ENCODE measurements at regions not wholly inside any gene's neighbourhood (a gene's known extent, or its start where the extent isn't known, plus 50 kb on each side); places are given as distances from the start of the nearest gene placed in this dataset.
"Not testable (repeated sequence)": the region's sequence is repeated elsewhere in the genome, so short reads cannot be mapped to it uniquely, and the experiment has no call there.

DNA sequence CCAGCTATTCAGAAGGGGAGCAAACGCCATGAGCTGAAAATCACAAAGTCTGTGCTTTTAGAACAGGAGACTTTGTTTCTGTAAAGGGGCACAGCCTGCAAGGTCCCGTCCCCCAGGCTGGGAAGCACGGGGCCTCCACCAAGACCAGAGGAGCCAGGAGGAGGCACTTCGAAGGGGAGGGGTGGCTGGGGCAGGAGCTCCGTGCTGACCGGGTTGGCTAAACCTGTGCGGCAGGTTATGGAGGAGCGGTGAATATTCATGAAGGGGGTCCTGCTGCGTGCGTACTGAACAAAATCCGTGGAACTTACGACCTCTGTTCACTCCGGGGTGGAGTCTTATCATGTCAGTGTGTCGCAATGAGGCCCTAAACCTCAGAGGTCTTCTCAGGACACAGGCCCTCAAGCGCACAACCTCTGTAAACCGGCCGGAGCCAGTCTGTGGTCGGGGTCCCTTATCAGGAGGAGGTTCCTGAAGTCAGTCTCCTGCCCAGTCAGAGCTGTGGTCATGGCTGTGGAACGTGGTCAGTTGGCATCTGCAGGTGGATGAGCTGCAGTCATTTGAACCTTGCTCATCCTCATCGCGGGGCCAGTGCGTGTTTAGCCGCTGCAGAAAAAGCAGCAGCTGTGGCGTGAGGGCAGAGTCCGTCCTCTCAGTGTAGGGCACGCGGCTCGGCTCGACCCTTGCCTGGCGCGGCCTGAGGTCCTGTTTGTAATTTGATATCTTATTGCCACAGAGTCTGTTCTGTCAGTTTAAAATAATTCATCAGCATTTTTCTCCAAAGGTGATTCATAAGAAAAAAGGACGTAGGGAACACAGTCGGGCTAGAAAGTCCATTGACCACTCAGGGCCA lies 5507.7 kb upstream of the TPTE start:
- DNase-seq: not testable (repeated sequence)

DNA sequence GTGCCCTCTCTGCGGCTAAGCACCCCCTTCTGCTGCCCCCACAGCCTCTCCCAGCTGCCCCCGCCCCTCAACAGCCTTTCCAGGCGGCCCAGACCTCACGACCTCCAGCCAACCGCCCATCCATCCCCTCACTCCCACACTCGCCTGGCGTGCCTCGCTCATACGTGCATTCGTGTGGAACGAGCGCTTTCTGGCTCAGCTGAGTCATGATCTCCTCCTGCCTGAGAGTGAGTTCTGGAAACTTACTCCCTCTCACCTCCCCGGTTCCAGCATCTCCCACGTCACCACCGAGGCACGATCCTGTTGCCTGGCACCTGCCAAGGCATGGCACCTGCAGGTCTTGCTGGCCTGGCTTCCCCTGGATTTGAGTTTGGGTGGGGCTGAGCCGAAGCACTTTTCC lies 5506.2 kb upstream of the TPTE start:
- DNase-seq: not testable (repeated sequence)

- not testable (repeated sequence) for DNase-seq
Observed at GRCh38 chr21:5019120-5019519, 5502.3 kb upstream of the TPTE start.

GRCh38 chr21:5021815-5022214 lies 5499.6 kb upstream of the TPTE start:
- DNase-seq: not testable (repeated sequence)

- not testable (repeated sequence) for DNase-seq
Observed at GRCh38 chr21:5022254-5022653, 5499.1 kb upstream of the TPTE start.

- not testable (repeated sequence) for DNase-seq
Observed at GRCh38 chr21:5022748-5023147, 5498.6 kb upstream of the TPTE start.

DNA sequence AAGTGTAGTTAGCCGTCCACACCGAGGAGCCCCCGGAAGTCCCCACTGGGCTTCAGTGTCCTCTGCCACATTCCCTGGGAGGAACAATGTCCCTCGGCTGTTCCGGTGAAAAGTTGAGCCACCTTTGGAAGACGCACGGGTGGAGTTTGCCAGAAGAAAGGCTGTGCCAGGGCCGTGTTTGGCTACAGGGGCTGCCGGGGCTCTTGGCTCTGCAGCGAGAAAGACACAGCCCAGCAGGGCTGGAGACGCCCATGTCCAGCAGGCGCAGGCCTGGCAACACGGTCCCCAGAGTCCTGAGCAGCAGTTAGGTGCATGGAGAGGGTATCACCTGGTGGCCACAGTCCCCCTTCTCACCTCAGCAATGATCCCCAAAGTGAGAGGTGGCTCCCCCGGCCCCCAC lies 5486.2 kb upstream of the TPTE start:
- DNase-seq: not testable (repeated sequence)

DNA sequence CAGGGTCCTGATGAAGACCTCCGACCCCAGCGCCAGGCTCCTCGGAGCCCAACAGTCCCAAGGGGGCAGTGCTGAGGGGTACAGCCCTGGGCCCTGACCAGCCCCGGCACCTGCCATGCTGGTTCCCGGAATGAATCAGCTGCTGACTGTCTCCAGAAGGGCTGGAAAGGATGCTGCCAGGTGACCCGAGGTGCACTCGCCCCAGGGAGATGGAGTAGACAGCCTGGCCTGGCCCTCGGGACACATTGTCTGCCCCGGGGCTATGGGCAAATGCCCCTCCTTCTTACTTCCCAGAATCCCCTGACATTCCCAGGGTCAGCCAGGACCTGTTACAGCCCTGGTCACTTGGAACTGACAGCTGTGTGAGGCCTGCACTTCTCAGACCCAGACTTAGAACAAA lies 5485.8 kb upstream of the TPTE start:
- not testable (repeated sequence) for DNase-seq

GRCh38 chr21:5037606-5038331 lies 5483.6 kb upstream of the TPTE start:
- DNase-seq: not testable (repeated sequence)

- not testable (repeated sequence) for DNase-seq
Observed at GRCh38 chr21:5039926-5040325, 5481.5 kb upstream of the TPTE start.

DNA sequence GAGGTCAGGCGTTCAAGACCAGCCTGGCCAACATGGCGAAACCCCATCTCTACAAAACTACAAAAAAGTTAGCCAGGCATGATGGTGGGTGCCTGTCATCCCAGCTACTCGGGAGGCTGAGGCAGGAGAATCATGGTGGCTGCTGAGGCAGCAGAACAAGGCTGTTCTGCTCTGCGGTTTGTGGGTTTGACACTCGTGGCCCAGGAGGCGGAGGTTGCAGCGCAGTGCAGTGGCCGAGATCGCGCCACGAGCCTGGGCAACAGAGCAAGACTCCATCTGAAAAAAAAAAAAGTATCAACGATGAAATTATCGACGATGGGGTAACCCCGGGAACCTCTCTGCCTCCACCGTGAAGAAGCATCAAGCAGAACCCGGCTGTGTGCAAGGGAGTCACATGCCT lies 5478.8 kb upstream of the TPTE start:
- DNase-seq: not testable (repeated sequence)

GRCh38 chr21:5044812-5045211 lies 5476.6 kb upstream of the TPTE start:
- DNase-seq: not testable (repeated sequence)

- not testable (repeated sequence) for DNase-seq
Observed at GRCh38 chr21:5051303-5052018, 5469.9 kb upstream of the TPTE start.

GRCh38 chr21:5055027-5055754 lies 5466.2 kb upstream of the TPTE start:
- DNase-seq: not testable (repeated sequence)

DNA sequence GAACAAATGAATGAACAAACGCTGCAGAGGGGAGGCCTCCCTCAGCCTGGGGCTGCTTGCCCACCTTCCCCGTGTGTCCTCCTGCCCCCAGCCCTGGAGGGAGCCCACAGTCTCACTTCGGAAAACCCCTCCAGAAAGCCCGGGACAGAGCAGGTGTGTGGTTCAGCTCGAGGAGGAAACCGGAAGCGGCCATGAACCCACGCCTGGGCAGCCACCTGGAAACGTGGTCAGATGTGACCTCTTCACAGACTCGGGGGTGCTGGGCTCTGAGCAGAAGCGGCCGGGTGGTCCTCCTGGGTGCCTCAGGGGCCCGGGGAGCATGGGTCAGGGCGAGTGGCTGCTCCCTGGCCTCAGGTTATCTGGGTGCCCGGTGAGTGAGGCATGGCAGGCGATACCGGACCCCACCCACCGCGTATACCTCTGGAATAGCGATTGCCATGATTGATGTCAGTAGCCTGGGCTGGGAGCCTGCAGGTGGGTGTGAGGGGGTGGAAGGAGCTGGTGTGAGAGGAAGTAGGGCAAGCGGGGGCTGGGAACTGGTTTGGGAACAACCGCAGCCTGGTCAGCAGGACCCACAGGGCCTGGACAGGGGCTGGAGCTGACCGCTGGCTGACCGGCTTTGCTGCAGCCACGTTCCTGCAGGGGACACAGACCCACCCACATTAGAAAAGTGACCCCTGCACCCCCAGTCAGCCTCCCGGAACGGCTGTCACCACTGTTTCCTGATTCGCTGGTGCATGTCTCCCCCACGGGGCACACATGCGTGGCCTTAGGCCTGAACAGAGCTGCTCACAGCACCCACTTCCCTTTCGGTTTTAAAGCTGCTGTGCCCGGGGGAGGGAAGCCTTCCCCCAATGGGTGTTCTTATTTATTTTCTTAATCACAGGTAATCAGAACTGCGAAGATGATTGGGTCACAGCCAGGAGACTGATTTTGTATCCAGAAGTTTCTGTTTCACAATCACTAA lies 5465.1 kb upstream of the TPTE start:
- not testable (repeated sequence) for DNase-seq

DNA sequence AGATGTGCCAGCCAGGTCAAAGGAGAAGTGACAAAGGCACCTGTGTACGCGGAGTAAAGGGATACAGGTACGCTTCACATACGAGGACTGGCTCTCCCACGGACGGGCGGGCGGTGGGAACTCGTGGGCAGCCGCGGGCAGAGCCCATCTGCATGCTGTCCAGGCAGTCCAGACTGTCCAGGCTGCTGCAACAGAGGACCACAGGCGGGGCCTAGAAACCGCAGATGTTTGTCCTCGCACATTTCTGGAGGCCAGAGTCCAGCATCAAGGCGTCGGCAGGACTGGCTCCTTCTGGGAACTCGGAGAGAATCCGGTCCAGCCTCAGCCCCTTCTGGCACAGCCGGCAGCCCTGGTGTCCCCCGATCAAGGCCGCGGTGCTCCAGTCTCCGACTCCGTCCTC lies 5464.3 kb upstream of the TPTE start:
- DNase-seq: not testable (repeated sequence)

DNA sequence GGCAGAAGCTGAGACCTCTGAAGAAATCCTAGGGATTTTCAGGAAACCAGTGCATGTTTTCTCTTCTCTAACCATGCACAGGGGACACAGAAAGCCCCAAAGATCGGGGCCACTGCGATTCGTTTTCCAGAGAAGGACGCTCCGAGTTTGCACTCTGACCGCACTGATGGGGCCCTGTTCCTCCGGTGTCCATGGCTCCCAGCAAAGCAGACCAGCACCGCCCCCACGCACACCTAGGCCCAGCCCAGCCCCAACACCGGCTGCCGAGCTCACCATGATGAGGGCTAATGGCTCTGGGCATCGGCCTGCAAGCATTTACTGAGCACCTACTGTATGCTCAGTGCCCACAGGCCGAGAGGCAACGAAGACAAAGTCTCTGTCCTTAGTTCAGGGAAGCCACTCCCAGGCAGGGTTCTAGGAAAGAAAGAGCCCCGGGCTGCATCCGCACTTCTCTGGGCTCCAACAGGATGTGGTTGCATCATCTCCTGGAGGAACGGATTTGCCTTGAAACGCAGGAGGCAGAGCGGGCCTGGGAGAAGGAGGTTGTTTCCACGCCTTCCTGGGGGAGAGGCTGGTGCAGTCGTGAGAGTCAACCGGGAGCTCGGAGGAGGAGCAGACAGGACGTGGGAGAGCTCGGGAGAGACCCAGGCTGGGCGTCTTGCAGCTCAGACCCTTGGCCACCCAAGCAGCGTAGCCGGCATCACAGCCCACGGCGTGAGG lies 5460.9 kb upstream of the TPTE start:
- DNase-seq: not testable (repeated sequence)

- not testable (repeated sequence) for DNase-seq
Observed at GRCh38 chr21:5064581-5065142, 5456.7 kb upstream of the TPTE start.

- peak; percentile 71 for DNase-seq
Observed at GRCh38 chr21:5065240-5066211, 5455.9 kb upstream of the TPTE start.

Data from activated naive CD4-positive, alpha-beta T cell treated with Interleukin-2 at 50 U/mL for 16 hours (primary cell).